ENCODE measurements at regions not wholly inside any gene's neighbourhood (a gene's known extent, or its start where the extent isn't known, plus 50 kb on each side); places are given as distances from the start of the nearest gene placed in this dataset.

- H3K9ac ChIP-seq (ENCODE audit: low read length in 3 of 3), result no peak overlapping the region
- no peaks in the 10 kb centered on the region for H3K27me3 ChIP-seq (ENCODE audit: control insufficient read depth, insufficient read depth, low read length)
- H3K4me1 ChIP-seq (ENCODE audit: control insufficient read depth in 2 of 3, insufficient read depth in 2 of 3, low read depth in 1 of 3, low read length in 3 of 3), result no peaks in the 10 kb centered on the region
- no peak for FAIRE-seq
- H3K36me3 ChIP-seq (ENCODE audit: control insufficient read depth in 2 of 3, insufficient read depth in 3 of 3, low read length in 3 of 3), result no peaks in the 10 kb centered on the region
- H3K27ac ChIP-seq (ENCODE audit: low read depth in 2 of 2, low read length in 2 of 2), result no peak overlapping the region
- DNase-seq, result no peak
- no peaks in the 10 kb centered on the region for H3K9me3 ChIP-seq (ENCODE audit: control insufficient read depth in 2 of 3, insufficient read depth in 1 of 3, low read length in 3 of 3)
- no peak for TF ChIP-seq CTCF (IDR thresholded peaks at IDR 0.05; ENCODE audit: borderline replicate concordance, extremely low read depth, insufficient read depth)
- H3K4me3 ChIP-seq (ENCODE audit: low read length in 3 of 3), result no peak overlapping the region
- intact Hi-C loops (cut with DNase I), result no loop called here
Measured at GRCh38 chr19:13693889-13694288, 70.4 kb upstream of the MRI1 start.

- no peak overlapping the region for H3K27ac ChIP-seq (ENCODE audit: low read depth in 2 of 2, low read length in 2 of 2)
- no peak overlapping the region for H3K9ac ChIP-seq (ENCODE audit: low read length in 3 of 3)
- FAIRE-seq, result no peak
- no peaks in the 10 kb centered on the region for H3K9me3 ChIP-seq (ENCODE audit: control insufficient read depth in 2 of 3, insufficient read depth in 1 of 3, low read length in 3 of 3)
- DNase-seq, result no peak
- intact Hi-C loops (cut with DNase I), result no loop called here
- H3K4me3 ChIP-seq (ENCODE audit: low read length in 3 of 3), result no peak overlapping the region
- no peaks in the 10 kb centered on the region for H3K4me1 ChIP-seq (ENCODE audit: control insufficient read depth in 2 of 3, insufficient read depth in 2 of 3, low read depth in 1 of 3, low read length in 3 of 3)
- H3K36me3 ChIP-seq (ENCODE audit: control insufficient read depth in 2 of 3, insufficient read depth in 3 of 3, low read length in 3 of 3), result no peaks in the 10 kb centered on the region
- no peaks in the 10 kb centered on the region for H3K27me3 ChIP-seq (ENCODE audit: control insufficient read depth, insufficient read depth, low read length)
- TF ChIP-seq CTCF (IDR thresholded peaks at IDR 0.05; ENCODE audit: borderline replicate concordance, extremely low read depth, insufficient read depth), result no peak
Measured at GRCh38 chr19:13691569-13692435, 72.5 kb upstream of the MRI1 start.

GRCh38 chr19:13689085-13689484, 75.2 kb upstream of the MRI1 start:
- Histone ChIP-seq H3K4me3 (ENCODE audit: low read length in 3 of 3) (no peak overlapping the region), H3K4me1 (ENCODE audit: control insufficient read depth in 2 of 3, insufficient read depth in 2 of 3, low read depth in 1 of 3, low read length in 3 of 3) (no peaks in the 10 kb centered on the region), H3K36me3 (ENCODE audit: control insufficient read depth in 2 of 3, insufficient read depth in 3 of 3, low read length in 3 of 3) (no peaks in the 10 kb centered on the region), H3K9ac (ENCODE audit: low read length in 3 of 3) (no peak overlapping the region), H3K27ac (ENCODE audit: low read depth in 2 of 2, low read length in 2 of 2) (no peak overlapping the region), H3K9me3 (ENCODE audit: control insufficient read depth in 2 of 3, insufficient read depth in 1 of 3, low read length in 3 of 3) (no peaks in the 10 kb centered on the region), H3K27me3 (ENCODE audit: control insufficient read depth, insufficient read depth, low read length) (no peaks in the 10 kb centered on the region)
- no peak for TF ChIP-seq CTCF (IDR thresholded peaks at IDR 0.05; ENCODE audit: borderline replicate concordance, extremely low read depth, insufficient read depth)
- FAIRE-seq (no peak), DNase-seq (peak in 2 of 5 donors; percentile 22 to 31)
- intact Hi-C loops (cut with DNase I), result no loop called here

All from kidney (tissue), 13 donors.